AG04450 (cell line): ENCODE measurements at regions not wholly inside any gene's neighbourhood (a gene's known extent, or its start where the extent isn't known, plus 50 kb on each side); places are given as distances from the start of the nearest gene placed in this dataset.
A peak's percentile ranks its signal among the peaks of the same experiment; 100 is the strongest.

Experiments
- CTCF ChIA-PET: fragments of 300-600, 350-600 bp; formaldehyde crosslinking; extraction: SDS; loops from one replicate; lab custom pipeline; 2022; ENCODE audit warnings: antibody characterized with exemption, inconsistent platforms; lab: Charles Lee
- POLR2A ChIA-PET: fragments of 350-600 bp; formaldehyde crosslinking; extraction: SDS; loops from one replicate; lab custom pipeline; 2021; ENCODE audit warnings: antibody characterized with exemption, inconsistent platforms; lab: Yijun Ruan, JAX
- DNase-seq: peaks from one replicate; pipeline ENCODE4 v3.0.0-alpha.2; 2011; ENCODE audit warnings: low read depth, low spot score
- H3K27ac ChIP-seq: one replicate; pipeline ENCODE4 v1.5.1; 2012; ENCODE audit warnings: low read depth, low read length, control low read depth
- H3K27me3 ChIP-seq: one replicate; pipeline ENCODE4 v1.6.0; 2012; ENCODE audit warnings: low read length; ENCODE audit not compliant: control insufficient read depth, insufficient read depth
- H3K4me3 ChIP-seq: 2 replicates; pipeline ENCODE4 v1.5.1; 2011; ENCODE audit warnings: mild to moderate bottlenecking, low read depth, low read length, control low read depth
- H3K9me3 ChIP-seq: 2 replicates; pipeline ENCODE4 v1.5.1; 2012; ENCODE audit warnings: low read length; ENCODE audit not compliant: control insufficient read depth, insufficient read depth
- CTCF ChIP-seq: IDR thresholded peaks from 2 replicates; pipeline ENCODE4 v1.5.1; 2011; ENCODE audit warnings: low read depth, low read length, control low read depth, inconsistent platforms

GRCh38 chr7:47659664-47660462, 78.0 kb upstream of the TNS3 start:
- Histone ChIP-seq H3K9me3 (no peaks in the 10 kb centered on the region), H3K27ac (no peak overlapping the region), H3K27me3 (no peaks in the 10 kb centered on the region), H3K4me3 (no peak overlapping the region)
- POLR2A ChIA-PET, result interaction anchor here (0.6 kb wide), 1 partner anchor 141 kb away, joined by 6 read pairs; no protein-coding TSS in a partner anchor
- DNase-seq, result no peak
- no peak for TF ChIP-seq CTCF
- CTCF ChIA-PET, result no interaction called here

GRCh38 chr7:47658886-47659635, 77.2 kb upstream of the TNS3 start:
- no peak overlapping the region for H3K27ac ChIP-seq
- no peak for TF ChIP-seq CTCF
- ChIA-PET POLR2A (interaction anchor here (0.6 kb wide), 1 partner anchor 140 kb away, joined by 6 read pairs; no protein-coding TSS in a partner anchor), CTCF (interaction anchor here (0.6 to 1.1 kb wide), 2 partner anchors 119 to 393 kb away, joined by 3 to 4 read pairs; no protein-coding TSS in a partner anchor)
- H3K27me3 ChIP-seq, result no peaks in the 10 kb centered on the region
- no peaks in the 10 kb centered on the region for H3K9me3 ChIP-seq
- DNase-seq, result no peak
- no peak overlapping the region for H3K4me3 ChIP-seq

DNA sequence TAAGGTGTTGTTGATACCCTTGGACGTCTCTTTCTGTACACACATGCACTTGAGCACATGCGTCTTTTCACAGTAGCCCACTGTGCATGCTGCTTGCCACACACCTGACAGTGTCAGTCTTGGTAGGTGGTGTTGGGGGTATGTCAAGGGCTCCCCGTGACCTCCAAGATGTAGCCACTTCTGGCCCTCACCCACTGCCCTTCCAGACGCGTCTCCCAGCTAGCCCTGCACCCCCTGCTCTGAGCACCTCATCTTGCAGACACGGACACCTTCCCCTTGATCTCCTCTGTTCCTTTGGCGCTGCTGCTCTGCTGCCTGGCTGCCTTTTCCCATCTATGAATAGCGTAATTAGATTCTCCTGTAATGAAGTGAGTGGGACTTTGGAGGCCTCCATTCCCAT, 75.2 kb upstream of the TNS3 start:
- H3K27me3 ChIP-seq, result no peaks in the 10 kb centered on the region
- no peak for TF ChIP-seq CTCF
- ChIA-PET CTCF (no interaction called here), POLR2A (no interaction called here)
- H3K9me3 ChIP-seq, result no peaks in the 10 kb centered on the region
- no peak overlapping the region for H3K27ac ChIP-seq
- DNase-seq, result no peak
- H3K4me3 ChIP-seq, result no peak overlapping the region

DNA sequence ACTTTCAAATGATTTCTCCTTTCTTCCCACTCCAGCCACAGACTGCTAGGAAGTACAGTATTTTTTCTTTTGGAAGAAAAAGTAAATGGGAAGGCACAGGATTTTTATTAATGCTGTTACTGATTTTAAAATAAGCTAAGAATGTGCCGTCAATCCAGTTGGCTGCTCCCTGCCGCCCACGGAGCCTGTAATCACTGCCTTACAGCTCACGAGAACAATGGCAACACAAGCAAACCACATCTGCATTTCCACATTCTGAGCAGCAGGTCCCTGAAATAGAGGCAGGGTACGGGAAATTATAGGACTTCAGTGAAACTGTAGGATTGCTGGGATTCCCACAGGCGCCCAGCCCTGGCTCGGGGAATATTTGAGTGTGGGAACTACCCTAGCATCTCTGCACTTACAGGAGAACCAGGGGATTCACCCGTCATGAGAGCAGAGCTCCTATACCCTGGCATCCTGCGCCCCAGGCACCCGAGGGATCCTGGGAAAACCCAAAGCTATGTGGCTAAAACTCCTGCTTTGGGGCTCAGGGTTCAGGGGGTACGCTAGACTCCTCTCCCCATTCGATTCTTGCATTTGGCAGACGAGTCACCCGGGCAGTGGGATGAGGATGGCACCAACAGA, 72.9 kb upstream of the TNS3 start:
- ChIA-PET POLR2A (interaction anchor here (0.7 to 1.6 kb wide), 5 partner anchors 15 to 129 kb away, joined by 3 to 22 read pairs (median 5); no protein-coding TSS in a partner anchor), CTCF (interaction anchor here (1.5 to 2.1 kb wide), 2 partner anchors 165 to 389 kb away, joined by 6 to 10 read pairs; no protein-coding TSS in a partner anchor)

More for the DNA sequence above, 72.9 kb upstream of the TNS3 start:
- H3K27ac ChIP-seq, result peak overlapping the region; percentile 31
- no peaks in the 10 kb centered on the region for H3K27me3 ChIP-seq
- no peak for TF ChIP-seq CTCF
- DNase-seq, result peak; percentile 38
- no peaks in the 10 kb centered on the region for H3K9me3 ChIP-seq
- no peak overlapping the region for H3K4me3 ChIP-seq
